Heart left ventricle (tissue), 13 donors: ENCODE measurements at regions not wholly inside any gene's neighbourhood (a gene's known extent, or its start where the extent isn't known, plus 50 kb on each side); places are given as distances from the start of the nearest gene placed in this dataset.

Source experiments
- CTCF ChIP-seq, 12 donors: fragments of 200-600 bp; sonication (generic) in 4 of 12; IDR thresholded peaks; one replicate each; pipeline versions ENCODE4 v1.5.0 to v1.8.0; 2018 to 2022; ENCODE audit warnings: antibody characterized with exemption in 12 of 12, mild to moderate bottlenecking in 5 of 12
- POLR2A ChIP-seq, 2 donors: fragments of 450-650 bp; IDR thresholded peaks; one replicate each; pipeline ENCODE4 v1.6.1; 2017; ENCODE audit warnings: antibody characterized with exemption in 2 of 2, mild to moderate bottlenecking in 2 of 2, moderate library complexity in 2 of 2
- donor health status: ischemic (EF 13 %, LVEDD 7.1; RV severe dilation, severe dysfunction).
- donor health status: DM: no; HTN: yes; CAD: no.
- donor health status: DM: no; HTN: no; CAD: no.
- donor health status: ischemic (EF 25% LVEDD 6.9; RV normal size, moderate dysfunction).
- donor health status: ischemic (EF 25% LVEDD 5.7; RV mildly dilated, moderate dysfunction).
- donor health status: ischemic (EF 35%, LVEDD 5.7; RV mildly dilated, moderate dysfunction).
- donor health status: nonischemic (EF 11% LVEDD 7.7; RV severe dilation, severe dysfunction).
- donor health status: DM: yes; HTN: yes; CAD: no.
- donor health status: PGD.
- donor health status: ischemic (EF 29% LVEDD 5.4; RV normal size, mild dysfunction).
- donor health status: nonischemic (EF 23%, LVEDD 6.1; RV moderate dilation, normal function).

DNA sequence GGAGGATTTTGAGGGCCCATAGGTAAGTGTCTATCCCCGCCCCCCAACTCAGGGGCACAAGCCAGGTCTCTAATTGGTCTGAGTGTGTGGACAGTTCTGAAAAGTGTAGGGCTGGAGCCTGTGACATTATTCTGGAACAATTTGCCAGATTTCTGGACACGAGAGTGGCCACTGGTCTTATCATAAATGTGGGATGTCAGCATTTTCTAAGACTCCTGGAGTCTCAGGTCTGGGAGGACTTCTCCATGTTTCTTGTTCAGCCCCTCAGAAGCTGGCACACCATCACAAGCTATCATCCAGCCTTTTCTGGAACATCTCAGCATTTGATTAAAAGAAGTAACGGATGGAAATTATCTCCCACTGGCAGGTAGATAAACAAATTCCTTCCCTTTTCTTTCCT lies 141.4 kb downstream of the SEC61B start:
- TF ChIP-seq CTCF (IDR thresholded peaks at IDR 0.05) (no peak), POLR2A (IDR thresholded peaks at IDR 0.05) (no peak)
